ENCODE measurements at regions not wholly inside any gene's neighbourhood (a gene's known extent, or its start where the extent isn't known, plus 50 kb on each side); places are given as distances from the start of the nearest gene placed in this dataset.

GRCh38 chr5:133853646-133854365 is 114.6 kb downstream of the C5orf15 start:
- H3K4me1 ChIP-seq (ENCODE audit: insufficient read depth, low read length, severe bottlenecking), result no peaks in the 10 kb centered on the region
- no peak overlapping the region for H2AFZ ChIP-seq (ENCODE audit: low read length)
- H4K20me1 ChIP-seq (ENCODE audit: insufficient read depth, low read length), result no peaks in the 10 kb centered on the region
- H3K4me2 ChIP-seq (ENCODE audit: low read length), result no peak overlapping the region
- no peaks in the 10 kb centered on the region for H3K79me2 ChIP-seq (ENCODE audit: insufficient read depth, low read length)
- H3K9me2 ChIP-seq (ENCODE audit: low read depth, low read length), result no peaks in the 10 kb centered on the region
- H3K27me3 ChIP-seq (ENCODE audit: insufficient read depth, low read length), result no peaks in the 10 kb centered on the region; the same call in 1 of the 2 replicates
- H3K9ac ChIP-seq (ENCODE audit: low read length), result no peak overlapping the region
- no peak overlapping the region for H3K4me3 ChIP-seq (ENCODE audit: low read depth, low read length, poor library complexity, severe bottlenecking)
- H3K36me3 ChIP-seq (ENCODE audit: insufficient read depth, low read length), result no peaks in the 10 kb centered on the region
- H3K27ac ChIP-seq (ENCODE audit: low read depth, low read length, poor library complexity, severe bottlenecking), result no peak overlapping the region
- no peaks in the 10 kb centered on the region for H3F3A ChIP-seq (ENCODE audit: insufficient read depth, low read length)
- TF ChIP-seq EZH2 (IDR thresholded peaks at IDR 0.05; ENCODE audit: borderline replicate concordance, low read length), result no peak
- TF ChIP-seq CTCF (IDR thresholded peaks at IDR 0.05; ENCODE audit: low read length), result no peak
- no peaks in the 10 kb centered on the region for H3K9me3 ChIP-seq (ENCODE audit: low read length)

DNA sequence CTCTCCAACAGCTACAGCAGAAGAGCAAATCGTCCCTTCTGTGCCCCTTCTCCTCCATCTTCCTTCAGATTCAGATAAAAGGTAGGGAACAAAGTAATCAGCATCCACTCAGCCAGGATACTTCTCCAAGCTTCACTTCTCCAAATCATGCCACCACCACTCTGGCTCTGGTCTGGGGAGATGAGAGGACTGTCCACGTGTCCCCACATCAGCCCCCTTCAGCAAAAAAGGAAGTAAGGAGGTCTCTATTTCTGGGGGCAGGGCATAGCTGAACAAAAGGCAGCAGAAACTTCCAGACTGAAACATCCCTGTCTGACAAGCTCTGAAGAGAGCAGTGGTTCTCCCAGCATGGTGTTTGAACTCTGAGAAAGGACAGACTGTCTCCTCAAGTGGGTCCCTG is 116.9 kb downstream of the C5orf15 start:
- no peak overlapping the region for H2AFZ ChIP-seq (ENCODE audit: low read length)
- no peaks in the 10 kb centered on the region for H4K20me1 ChIP-seq (ENCODE audit: insufficient read depth, low read length)
- no peaks in the 10 kb centered on the region for H3K9me3 ChIP-seq (ENCODE audit: low read length)
- no peaks in the 10 kb centered on the region for H3K79me2 ChIP-seq (ENCODE audit: insufficient read depth, low read length)
- H3K9me2 ChIP-seq (ENCODE audit: low read depth, low read length), result no peaks in the 10 kb centered on the region
- no peaks in the 10 kb centered on the region for H3F3A ChIP-seq (ENCODE audit: insufficient read depth, low read length)
- H3K4me2 ChIP-seq (ENCODE audit: low read length), result no peak overlapping the region
- H3K9ac ChIP-seq (ENCODE audit: low read length), result no peak overlapping the region
- H3K4me3 ChIP-seq (ENCODE audit: low read depth, low read length, poor library complexity, severe bottlenecking), result no peak overlapping the region
- no peak overlapping the region for H3K27ac ChIP-seq (ENCODE audit: low read depth, low read length, poor library complexity, severe bottlenecking)
- no peaks in the 10 kb centered on the region for H3K4me1 ChIP-seq (ENCODE audit: insufficient read depth, low read length, severe bottlenecking)
- H3K27me3 ChIP-seq (ENCODE audit: insufficient read depth, low read length), result no peaks in the 10 kb centered on the region; the same call in 1 of the 2 replicates
- TF ChIP-seq EZH2 (IDR thresholded peaks at IDR 0.05; ENCODE audit: borderline replicate concordance, low read length), result no peak
- TF ChIP-seq CTCF (IDR thresholded peaks at IDR 0.05; ENCODE audit: low read length), result no peak
- no peaks in the 10 kb centered on the region for H3K36me3 ChIP-seq (ENCODE audit: insufficient read depth, low read length)

- H3K27ac ChIP-seq (ENCODE audit: low read depth, low read length, poor library complexity, severe bottlenecking), result no peak overlapping the region
- no peak overlapping the region for H2AFZ ChIP-seq (ENCODE audit: low read length)
- no peaks in the 10 kb centered on the region for H3K9me3 ChIP-seq (ENCODE audit: low read length)
- no peak overlapping the region for H3K4me3 ChIP-seq (ENCODE audit: low read depth, low read length, poor library complexity, severe bottlenecking)
- H4K20me1 ChIP-seq (ENCODE audit: insufficient read depth, low read length), result no peaks in the 10 kb centered on the region
- H3K9ac ChIP-seq (ENCODE audit: low read length), result no peak overlapping the region
- no peak overlapping the region for H3K4me2 ChIP-seq (ENCODE audit: low read length)
- no peaks in the 10 kb centered on the region; the same call in 1 of the 2 replicates for H3K27me3 ChIP-seq (ENCODE audit: insufficient read depth, low read length)
- H3K9me2 ChIP-seq (ENCODE audit: low read depth, low read length), result no peaks in the 10 kb centered on the region
- no peaks in the 10 kb centered on the region for H3K36me3 ChIP-seq (ENCODE audit: insufficient read depth, low read length)
- no peaks in the 10 kb centered on the region for H3F3A ChIP-seq (ENCODE audit: insufficient read depth, low read length)
- H3K4me1 ChIP-seq (ENCODE audit: insufficient read depth, low read length, severe bottlenecking), result no peaks in the 10 kb centered on the region
- H3K79me2 ChIP-seq (ENCODE audit: insufficient read depth, low read length), result no peaks in the 10 kb centered on the region
- no peak for TF ChIP-seq EZH2 (IDR thresholded peaks at IDR 0.05; ENCODE audit: borderline replicate concordance, low read length)
Measured at GRCh38 chr5:133850811-133851210, 117.6 kb downstream of the C5orf15 start.

DNA sequence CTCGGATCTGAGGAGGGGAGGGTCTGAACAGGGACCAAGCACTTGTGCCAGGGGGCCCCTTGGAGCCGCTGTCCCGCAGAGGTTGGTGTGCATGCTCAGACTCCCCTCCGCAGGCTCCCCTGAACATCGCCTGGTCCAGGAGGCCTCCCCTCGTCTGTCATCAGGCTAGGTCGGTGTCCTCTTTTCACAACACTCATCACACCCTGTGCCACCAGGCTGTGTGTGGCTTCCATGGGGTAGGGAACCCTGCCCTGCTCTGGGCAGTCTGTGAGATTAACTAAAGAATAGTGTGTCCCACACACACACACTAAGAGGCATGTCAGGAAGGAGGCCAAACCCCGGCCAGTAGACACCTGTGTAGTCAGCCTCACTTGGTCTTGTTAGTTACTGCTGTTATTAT is 119.3 kb downstream of the C5orf15 start:
- Histone ChIP-seq H4K20me1 (ENCODE audit: insufficient read depth, low read length) (no peaks in the 10 kb centered on the region), H3K36me3 (ENCODE audit: insufficient read depth, low read length) (no peaks in the 10 kb centered on the region), H3K4me3 (ENCODE audit: low read depth, low read length, poor library complexity, severe bottlenecking) (no peak overlapping the region), H3K4me2 (ENCODE audit: low read length) (no peak overlapping the region), H3K27me3 (ENCODE audit: insufficient read depth, low read length) (no peaks in the 10 kb centered on the region; the same call in 1 of the 2 replicates), H2AFZ (ENCODE audit: low read length) (no peak overlapping the region), H3K9ac (ENCODE audit: low read length) (no peak overlapping the region), H3K9me2 (ENCODE audit: low read depth, low read length) (no peaks in the 10 kb centered on the region), H3K4me1 (ENCODE audit: insufficient read depth, low read length, severe bottlenecking) (no peaks in the 10 kb centered on the region), H3K9me3 (ENCODE audit: low read length) (no peaks in the 10 kb centered on the region), H3K27ac (ENCODE audit: low read depth, low read length, poor library complexity, severe bottlenecking) (no peak overlapping the region), H3F3A (ENCODE audit: insufficient read depth, low read length) (no peaks in the 10 kb centered on the region), H3K79me2 (ENCODE audit: insufficient read depth, low read length) (no peaks in the 10 kb centered on the region)
- no peak for TF ChIP-seq EZH2 (IDR thresholded peaks at IDR 0.05; ENCODE audit: borderline replicate concordance, low read length)
- no peak for TF ChIP-seq CTCF (IDR thresholded peaks at IDR 0.05; ENCODE audit: low read length)

Measured in OCI-LY1 (cell line).